HG03521 (cell line): ENCODE measurements at regions not wholly inside any gene's neighbourhood (a gene's known extent, or its start where the extent isn't known, plus 50 kb on each side); places are given as distances from the start of the nearest gene placed in this dataset.

Experiments used
- ATAC-seq: cut with Tn5 transposase; IDR thresholded peaks from one replicate; pipeline ENCODE4 v1.9.1; 2021; ENCODE audit warnings: mild to moderate bottlenecking, moderate library complexity; ENCODE audit not compliant: unreplicated experiment

DNA sequence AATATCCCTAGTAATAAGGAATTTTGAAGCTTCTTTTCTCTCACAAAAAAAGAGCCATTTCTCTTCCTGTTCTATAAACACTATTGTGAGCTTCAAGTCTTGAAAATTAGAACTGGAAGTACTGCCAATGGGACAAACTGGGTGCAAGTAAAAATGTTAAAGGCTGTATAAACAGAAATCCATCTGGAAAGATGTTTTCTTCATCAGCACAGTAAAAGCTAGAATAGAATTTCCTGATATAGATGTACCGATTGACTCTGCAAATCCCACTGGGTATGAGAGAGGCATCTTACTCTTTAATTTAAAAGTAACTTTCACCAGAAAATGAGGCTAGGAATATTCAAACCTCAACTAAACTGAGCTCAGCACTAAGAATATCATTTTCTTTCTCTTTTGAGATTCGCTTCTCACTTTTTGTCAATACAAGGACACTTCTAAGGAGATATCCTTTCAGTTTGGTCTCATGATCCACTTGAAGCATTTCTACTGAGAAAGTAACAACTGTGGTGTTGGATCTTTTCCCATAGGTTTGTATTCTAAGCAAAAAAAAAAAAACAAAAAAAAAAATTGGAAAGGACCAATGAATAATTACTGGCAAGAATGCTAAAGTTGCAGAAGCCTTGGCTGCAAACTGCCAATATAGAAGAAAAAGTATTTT, 169.0 kb upstream of the PRDM1 start:
- no peak for ATAC-seq

DNA sequence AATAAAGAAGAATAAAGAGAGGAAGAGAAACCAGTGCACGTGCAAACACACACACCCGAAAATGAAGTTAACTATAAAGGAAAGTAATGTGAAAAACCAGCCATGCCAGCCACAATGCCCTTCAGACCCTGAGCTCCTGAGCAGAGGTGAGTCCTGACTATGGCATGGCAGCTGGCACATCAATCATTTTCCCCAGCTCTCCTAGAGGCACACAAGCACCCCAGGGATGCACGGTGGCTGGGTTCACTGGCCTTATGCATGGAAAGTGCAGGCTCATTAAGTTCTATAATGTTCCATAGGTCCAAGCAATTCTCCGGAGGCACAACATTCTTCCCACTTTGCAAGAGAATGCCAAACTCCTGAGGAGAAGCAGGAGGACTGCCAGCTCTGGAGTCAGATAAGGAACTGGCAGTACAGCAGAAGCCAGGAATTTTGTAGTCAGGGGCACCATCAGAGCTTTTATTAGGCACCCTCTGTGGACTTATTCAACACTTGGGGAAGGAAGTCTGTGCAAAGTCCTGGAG, 175.0 kb upstream of the PRDM1 start:
- no peak for ATAC-seq

DNA sequence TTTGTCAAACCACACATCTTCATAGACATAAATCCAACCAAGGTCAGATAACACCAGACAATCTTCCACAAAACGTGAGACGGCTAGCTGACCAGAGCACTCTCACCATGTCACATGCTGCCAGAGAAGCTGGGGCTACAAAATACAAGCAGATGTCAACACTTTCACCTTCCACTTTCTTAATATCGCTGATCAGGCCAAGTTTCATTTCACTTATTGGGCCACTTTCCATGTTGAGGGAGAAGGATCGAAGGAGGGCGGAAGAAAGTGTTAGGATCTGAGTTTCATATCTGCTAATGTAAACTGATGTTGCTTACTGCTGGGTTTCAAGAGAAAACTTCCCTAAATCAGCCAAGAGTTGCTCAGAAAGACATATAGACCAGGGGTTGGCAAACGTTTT, 177.0 kb upstream of the PRDM1 start:
- ATAC-seq: no peak

DNA sequence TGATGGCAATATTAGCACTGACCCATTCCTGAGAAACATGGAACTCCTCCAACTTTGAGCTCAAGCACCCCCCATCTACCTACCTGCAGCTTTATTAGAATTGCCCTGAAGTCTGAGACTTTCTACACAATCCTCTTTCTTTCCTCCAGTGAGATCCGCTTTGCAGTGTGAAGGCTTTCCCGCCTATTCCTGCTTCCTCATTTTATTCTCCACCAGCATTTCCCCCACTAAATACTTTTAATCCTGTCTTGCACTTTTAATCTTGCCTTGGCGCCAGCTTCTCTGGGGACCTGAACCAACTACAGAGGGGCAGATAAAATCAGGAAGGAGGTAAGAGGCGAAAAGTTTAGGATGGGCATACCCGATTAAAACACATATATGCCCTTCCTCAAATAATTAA, 178.1 kb upstream of the PRDM1 start:
- no peak for ATAC-seq

DNA sequence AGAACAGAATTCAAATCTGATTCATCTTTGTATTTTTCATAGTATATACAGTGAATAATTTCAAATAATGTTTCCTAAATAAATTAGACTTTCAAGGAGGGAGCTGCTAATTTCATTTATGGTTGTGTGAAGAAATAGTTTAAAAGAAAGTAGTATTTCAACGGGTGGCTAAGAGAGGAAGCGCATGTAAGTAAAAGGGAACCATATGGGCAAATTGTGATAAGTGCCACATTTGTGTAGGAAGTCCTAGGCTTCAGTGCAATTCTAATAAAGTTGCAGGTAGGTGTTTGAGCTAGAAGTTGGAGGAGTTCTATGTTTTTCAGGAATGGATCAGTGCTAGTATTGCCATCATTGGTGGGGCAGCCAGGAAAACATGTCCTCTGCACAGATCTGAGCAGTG, 178.8 kb upstream of the PRDM1 start:
- ATAC-seq: no peak

DNA sequence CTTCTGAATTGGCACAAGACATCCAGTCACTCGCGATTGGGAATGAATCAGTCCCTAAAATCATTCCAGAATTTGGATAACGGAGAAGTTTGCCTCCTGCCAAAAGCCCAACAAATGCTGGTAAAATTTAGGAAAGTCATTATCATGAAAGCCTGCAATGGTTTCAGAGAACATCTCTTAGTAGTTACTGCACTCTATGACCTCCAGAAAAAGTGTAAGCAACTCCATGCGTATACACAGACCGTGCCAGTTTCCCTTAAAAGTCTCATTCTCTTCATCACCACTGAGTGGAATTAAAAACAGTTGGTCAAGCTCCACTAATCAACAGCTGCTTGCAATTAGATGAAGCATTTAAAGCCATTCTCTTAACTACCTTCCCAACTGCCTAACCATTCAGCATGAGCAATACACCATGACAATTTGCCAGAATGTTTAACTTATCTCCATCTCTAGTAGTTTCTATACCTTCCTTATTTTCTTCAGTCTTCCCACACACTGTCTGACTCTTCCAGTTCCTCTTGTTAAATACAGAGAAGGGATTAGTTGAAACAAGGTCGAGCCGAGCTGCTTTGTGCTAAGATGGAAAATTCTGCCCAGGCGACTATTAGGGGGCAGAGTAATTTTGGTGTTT, 183.6 kb upstream of the PRDM1 start:
- no peak for ATAC-seq

DNA sequence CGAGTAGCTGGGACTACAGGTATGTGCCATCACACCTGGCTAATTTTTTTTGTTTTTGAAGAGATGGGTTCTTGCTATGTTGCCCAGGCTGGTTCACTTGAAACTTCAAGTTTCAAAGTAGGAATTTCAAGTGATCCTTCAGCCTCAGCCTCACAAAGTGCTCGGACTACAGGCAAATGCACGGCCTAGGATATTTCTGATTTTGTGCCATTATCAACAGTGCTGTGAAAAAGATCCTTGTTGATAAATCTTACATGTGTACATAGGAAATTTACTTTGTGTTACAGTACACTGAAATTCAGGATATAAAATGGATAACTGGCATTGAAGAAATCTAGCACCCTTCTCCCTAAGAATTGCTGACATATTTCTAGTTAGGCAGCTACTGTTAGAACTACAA, 184.6 kb upstream of the PRDM1 start:
- ATAC-seq: no peak

DNA sequence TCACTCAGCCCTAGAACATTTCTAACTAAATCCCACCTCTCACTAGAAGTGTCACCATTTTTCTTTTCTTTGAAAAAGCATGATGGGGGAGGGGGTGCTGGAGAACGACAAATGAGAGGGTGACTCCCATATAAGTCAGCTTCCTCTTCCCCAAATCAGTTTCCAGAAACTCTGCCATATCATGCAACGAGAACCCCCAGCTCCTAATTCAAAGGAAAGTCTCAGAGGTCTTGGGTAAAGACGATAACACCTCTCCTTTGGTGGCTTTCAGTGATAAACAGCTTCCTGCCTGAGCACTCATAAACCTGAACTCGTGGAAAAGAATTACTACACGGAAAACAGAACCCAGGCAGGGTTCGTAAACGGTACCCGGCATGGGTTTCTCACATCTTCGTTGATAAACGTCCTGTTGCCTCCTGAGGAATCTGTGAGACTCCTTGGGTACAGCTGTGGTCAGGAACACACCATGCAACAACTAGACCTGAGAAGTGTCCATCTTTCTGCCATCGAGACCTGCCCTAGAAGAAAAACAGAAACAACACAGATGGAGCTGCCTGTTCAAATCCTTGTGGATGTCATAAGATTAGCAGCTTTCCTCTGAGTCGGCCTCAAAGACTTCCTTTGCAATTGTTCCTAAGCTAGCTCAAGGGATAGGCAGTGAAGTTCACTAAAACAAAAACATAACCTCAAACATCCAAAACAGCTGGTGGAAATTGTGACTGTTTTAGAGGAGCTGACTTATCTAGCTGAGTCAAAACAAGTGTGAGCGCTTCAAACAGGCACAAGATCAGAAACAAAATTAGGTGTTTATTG, 185.8 kb upstream of the PRDM1 start:
- ATAC-seq: no peak

DNA sequence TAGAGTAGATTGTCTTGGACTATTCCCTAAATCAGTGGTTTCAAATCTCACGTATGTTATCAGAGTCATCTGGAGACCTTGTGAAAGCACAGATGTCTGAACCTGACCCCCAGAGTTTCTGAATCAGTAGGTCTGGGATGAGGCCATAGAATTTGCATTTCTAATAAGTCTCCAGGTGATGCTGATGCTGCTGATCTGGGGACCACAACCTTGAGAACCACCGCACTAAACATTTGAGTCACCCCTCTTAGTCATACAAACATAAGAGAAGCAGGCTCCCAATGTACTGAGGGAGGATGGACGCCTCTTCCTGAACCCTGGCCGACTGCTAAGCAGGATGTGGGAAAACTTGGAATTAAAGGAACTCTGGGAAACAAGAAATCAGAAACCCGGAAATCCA, 187.8 kb upstream of the PRDM1 start:
- ATAC-seq: peak; percentile 57

DNA sequence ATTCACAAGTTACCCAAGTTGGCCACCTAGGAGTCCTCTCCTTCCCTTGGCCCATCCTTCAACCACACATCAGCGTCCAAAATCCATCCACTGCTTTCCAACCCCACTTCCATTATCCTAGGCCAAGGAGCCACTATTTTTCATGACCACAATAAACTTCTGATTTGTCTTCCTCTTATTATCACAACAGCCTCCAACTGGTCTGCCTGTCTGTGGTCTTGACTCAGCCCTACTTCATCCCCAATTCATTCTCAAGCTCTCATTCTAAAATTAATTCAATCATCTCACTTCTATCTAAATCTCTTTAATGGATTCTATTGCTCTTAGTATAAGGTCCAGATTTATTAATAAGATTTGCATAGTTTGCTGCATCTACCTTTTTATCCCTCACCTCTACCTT, 189.0 kb upstream of the PRDM1 start:
- ATAC-seq: no peak

DNA sequence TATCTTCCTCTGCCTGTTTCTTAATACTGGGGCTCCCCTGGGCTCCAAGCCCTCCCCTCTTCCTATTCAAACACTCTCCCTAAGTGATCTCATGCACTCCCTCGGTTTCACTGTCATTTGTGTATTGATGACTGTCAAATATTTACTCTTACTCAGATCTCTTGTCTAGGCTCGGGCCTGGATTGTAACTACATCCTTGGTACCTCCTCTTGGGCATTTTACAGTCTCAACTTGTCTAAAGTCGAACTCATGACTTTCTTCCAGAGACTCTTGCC, 189.4 kb upstream of the PRDM1 start:
- no peak for ATAC-seq

DNA sequence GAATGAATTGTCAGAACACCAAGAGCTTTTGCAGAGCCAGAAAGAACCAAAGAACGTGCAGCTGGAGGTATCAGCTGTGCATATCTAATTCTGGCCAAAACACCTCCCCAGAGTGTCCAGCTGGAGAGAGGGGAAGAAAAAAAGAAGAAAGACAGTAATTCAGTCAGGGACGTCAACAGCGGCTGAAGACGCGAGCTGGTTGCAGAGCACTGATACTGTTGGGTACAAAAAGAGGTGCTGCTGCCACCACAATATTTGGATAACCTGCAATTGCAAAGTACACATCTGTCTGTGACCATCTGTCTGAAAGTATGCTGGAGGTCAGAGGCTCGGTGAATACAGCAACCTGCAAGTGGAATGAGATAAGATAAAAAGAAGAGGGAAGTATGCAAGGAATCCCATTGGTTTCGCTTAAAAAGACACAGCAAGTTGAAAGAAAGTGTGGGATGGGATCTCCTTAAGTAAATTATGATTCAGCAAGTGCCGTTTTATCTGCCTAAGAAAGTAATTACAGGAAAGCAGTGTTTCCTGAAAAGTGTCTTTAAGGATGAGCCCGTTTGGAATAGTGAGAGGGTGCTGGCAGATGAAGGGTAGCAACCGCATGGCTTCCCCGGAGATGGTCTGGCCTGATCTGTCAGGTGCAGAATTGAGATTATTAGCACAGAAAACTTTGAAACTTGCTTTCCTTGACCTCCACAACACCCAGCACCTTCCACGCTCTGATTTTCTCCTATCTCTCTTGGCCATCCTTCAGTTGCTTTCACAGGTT, 189.9 kb upstream of the PRDM1 start:
- peak; percentile 22 for ATAC-seq

DNA sequence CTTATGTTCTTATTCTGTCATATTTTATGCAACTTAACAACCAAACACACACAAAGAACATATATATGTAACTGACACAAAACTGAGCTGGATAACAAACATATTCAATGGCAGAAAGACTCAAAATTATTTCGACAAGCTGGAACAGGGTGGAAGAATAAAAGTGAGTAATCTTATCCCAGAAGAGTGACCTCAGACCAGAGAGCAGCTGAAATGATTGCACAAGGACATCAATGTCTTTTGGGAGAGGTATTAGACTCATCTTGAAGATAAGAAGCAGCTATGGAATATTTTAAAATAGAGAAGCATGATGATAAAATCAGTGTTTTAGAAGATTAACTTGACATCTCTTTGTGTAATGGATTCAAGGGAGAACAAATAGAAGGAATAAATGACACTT, 191.6 kb upstream of the PRDM1 start:
- no peak for ATAC-seq

DNA sequence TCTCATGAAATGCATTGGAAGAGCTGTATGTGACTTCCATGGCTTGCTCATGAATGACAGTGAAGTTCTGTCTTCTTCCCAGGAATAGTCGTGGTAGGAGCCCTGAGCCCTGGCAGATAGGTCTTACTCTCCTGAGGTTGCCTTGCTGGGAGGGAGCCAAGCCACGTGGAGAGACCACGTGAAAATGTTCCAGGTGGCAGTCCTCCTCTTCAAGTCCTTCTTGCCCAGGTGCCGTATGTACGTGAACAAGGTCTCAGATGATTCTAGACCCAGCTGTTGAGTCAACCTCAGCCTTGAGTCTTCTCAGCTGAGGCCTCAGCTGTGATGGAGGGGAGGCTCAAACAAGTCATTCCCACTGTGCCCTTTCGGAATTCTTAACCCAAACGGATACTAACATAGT, 192.4 kb upstream of the PRDM1 start:
- no peak for ATAC-seq

DNA sequence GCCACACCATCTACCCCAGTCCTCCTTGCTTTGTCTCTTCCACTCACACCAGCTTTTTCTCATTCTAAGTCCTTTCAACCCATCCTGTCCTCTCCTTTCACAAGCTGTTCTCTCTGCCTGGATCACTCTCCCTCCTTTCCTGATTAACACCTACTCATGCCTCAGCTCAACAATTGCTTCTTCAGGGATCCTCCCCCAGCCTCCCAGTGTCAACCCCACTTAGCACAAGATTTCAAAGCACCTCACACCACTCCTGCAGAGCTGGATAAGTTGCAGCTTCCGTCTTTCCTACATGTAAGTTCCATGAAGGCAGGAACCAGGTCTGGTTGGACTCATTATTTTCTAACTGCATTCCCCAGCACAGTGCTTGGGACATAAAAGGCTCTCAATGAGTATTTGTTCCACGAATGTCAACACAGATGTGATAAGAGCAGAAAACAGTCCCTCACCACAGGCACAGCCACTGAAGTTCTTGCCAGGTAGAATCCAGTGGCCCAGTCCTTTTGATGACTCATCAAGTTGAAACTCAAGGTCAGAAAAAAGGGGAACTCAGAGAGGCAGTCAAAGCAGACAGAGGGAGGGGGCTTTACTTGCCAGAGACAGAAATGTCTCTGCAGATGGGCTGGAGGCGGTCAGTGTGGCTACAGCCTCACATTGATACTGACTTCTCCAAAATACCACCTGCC, 193.4 kb upstream of the PRDM1 start:
- peak; percentile 78 for ATAC-seq

DNA sequence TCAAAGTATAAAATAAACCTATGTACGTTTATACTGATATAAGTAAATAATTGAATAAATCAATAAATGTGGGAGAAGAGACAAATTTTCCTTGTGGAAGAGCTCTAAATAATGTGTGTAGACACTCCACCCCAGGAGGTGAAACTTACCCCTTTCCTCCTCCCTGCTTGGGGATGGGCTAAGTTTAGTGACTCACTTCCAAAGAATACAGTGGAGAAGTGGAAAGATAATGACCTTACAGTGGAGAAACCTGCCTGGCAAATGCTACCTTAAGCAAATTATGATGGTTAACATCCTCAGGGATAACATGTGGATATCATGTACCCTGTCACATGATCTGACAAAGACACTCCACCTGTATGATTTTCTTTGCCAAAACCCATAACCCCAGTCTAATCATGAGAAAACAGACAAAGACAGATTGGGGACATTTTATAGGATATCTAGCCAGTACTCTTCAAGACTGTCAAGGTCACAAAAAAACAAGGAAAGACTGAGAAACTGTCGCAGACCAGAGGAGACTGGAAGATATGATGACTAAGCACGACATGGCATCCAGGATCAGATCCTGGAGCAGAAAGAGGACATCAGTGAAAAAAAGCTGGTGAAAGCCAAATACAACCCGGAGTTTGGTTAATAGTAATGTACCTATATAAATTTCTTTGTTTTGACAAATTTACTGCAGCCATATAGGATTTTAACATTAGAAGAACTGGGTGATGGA, 195.5 kb upstream of the PRDM1 start:
- ATAC-seq: no peak

DNA sequence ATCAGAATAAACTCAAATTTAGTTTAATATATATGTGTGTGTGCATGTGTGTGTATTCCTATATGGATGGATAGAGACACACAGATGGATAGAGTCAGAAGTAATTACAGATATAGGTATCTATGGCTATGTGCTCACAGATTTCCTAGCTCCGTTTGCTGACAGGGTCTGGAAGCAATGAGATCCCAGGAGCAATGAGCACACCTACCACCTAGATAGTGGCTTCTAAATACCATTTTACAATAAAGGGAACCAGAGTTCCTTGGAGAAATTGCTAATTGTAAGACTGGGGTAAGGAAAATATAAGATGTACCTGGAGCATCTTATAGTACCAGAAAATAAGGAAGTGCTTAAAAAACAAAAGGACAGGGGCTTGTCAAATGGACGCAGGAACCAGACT, 196.2 kb upstream of the PRDM1 start:
- no peak for ATAC-seq

DNA sequence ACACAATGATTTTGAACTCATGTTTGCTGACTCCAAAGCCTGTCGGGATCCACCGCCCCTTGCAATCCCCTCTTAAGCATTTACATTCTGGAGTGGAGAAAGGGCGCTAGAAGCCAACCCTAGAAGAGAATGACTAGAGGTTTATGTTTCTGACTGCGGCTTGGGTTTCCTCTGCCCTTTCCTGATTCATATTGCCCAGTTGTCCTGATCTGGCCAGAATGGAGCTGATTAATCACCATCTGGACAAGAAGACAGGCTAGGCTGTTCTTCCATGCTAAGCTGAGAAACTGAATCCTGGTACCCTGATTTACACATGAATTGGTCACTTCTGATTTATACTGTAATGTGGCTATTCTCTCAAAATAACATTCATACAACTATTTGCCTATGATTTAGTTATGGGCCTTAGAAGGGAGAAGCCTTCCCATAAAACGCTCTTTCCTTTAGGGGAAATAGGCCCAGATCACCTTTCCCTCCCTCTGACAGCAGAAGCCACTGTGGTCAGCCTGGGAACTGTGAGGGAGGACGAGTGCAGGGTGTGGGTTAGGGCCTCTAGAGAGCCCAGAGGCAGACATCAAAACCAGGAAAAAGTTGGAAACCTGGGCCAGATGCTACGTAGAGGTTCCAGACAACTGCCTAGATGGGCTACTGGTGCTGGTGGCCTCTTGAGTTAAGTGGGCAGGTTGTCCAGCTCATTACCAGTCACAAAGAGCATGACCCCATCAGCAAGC, 199.2 kb upstream of the PRDM1 start:
- no peak for ATAC-seq

DNA sequence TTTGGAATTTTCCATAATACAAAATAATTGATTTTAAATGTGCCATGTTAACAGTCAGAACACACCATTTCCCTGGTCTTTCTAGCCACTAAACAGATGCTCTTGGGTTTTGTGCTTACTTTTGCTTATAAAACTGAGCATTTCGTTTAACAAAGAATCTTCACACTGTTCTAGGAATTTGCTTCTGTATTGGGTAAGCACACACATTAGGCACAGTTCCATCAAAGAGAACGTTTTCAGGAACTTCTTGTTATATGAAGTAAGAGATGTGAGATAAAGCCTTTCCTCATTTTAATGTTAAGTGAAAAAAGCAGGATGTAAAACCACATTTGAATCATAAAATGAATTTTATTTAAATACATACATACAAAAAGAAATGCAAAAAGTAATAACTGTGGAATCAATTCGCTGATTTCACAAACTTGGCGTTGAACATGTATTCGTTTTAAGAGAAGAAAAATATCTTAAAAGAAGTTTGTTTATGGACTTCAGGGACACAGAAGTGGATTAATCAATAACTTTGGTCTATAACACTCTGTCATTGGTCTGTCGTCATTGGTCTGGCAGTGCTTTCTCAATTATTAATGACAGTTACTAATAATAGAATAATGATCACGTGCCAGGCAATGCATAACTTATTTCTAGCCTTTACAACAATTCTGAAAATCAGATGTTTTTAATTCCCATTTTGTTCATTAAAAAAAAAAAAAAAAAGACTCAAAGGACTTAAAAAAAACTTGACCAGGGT, 199.9 kb upstream of the PRDM1 start:
- ATAC-seq: no peak
